Adrenal gland (tissue), 9 donors: ENCODE measurements at regions not wholly inside any gene's neighbourhood (a gene's known extent, or its start where the extent isn't known, plus 50 kb on each side); places are given as distances from the start of the nearest gene placed in this dataset.

Experiments
- DNase-seq, 7 donors: peaks; one replicate each; pipeline ENCODE4 v3.0.0-alpha.2; 2019 to 2020
- H3K27ac ChIP-seq, 5 donors: fragments of 200-600 bp; sonication (generic) in 4 of 5; 1 replicate in 3 of 5; 2 replicates in 2 of 5; pipeline versions ENCODE4 v1.5.1 to v1.8.0; 2016 to 2020; ENCODE audit warnings: mild to moderate bottlenecking in 1 of 5
- H3K27me3 ChIP-seq: fragments of 200-600 bp; 2 replicates; pipeline ENCODE4 v1.8.0; 2021
- H3K36me3 ChIP-seq, 2 donors: fragments of 200-600 bp; replicated peaks in 1 of 2; 1 replicate in 1 of 2; 2 replicates in 1 of 2; pipeline versions ENCODE4 v1.5.1 to v1.8.0; 2018 to 2022
- H3K4me1 ChIP-seq, 2 donors: fragments of 200-600 bp; replicated peaks in 1 of 2; 1 replicate in 1 of 2; 2 replicates in 1 of 2; pipeline versions ENCODE4 v1.5.1 to v1.8.0; 2018 to 2021
- H3K4me3 ChIP-seq, 4 donors: fragments of 200-600 bp; sonication (generic) in 3 of 4; one replicate each; pipeline ENCODE4 v1.5.1; 2016 to 2018
- H3K9me3 ChIP-seq, 3 donors: fragments of 200-600 bp; sonication (generic) in 1 of 3; replicated peaks in 1 of 3; 1 replicate in 2 of 3; 2 replicates in 1 of 3; pipeline versions ENCODE4 v1.5.1 to v1.8.0; 2016 to 2021
- CTCF ChIP-seq, 6 experiments: fragments of 450-650 bp in 4 of 6; fragments of 200-600 bp in 2 of 6; sonication (generic) in 1 of 6; IDR thresholded peaks; 1 replicate in 5 of 6; 2 replicates in 1 of 6; pipeline versions ENCODE4 v1.5.1 to v1.8.0; 2016 to 2021; ENCODE audit warnings: antibody characterized with exemption in 6 of 6, mild to moderate bottlenecking in 2 of 6, moderate library complexity in 1 of 6
- POLR2A ChIP-seq, 2 donors: fragments of 450-650 bp; IDR thresholded peaks; one replicate each; pipeline ENCODE4 v1.6.1; 2017; ENCODE audit warnings: antibody characterized with exemption in 2 of 2, mild to moderate bottlenecking in 2 of 2, moderate library complexity in 1 of 2
- WGBS, 4 donors: extraction: QIAGEN DNeasy Blood & Tissue Kit in 2 of 4; methylation state at CpG; one replicate each; pipeline versions ENCODE4 v1.1.5 to v1.1.7; 2013 to 2017; 5-methylcytosine and 5-hydroxymethylcytosine counted together
- intact Hi-C, 2 donors: fragments of 100-400 bp; cut with DNase I; formaldehyde crosslinking; loops; one replicate each; pipeline versions ENCODE4 v1.14.1 to v1.15.0; 2022 to 2023
- donor health status: healthy with polysubstance abuse.
- donor health status: Bipolar disorder and iron deficiency.
- donor health status: DM: yes; HTN: yes; CAD: no.
- donor health status: DM: no; HTN: no; CAD: no.
- donor health status: DM: no; HTN: no; CAD: no.

GRCh38 chr11:70650075-70650909 is 252.0 kb downstream of the CTTN start:
- H3K4me3 ChIP-seq = no peak overlapping the region
- TF ChIP-seq POLR2A (IDR thresholded peaks at IDR 0.05) (no peak), CTCF (IDR thresholded peaks at IDR 0.05) (no peak)
- intact Hi-C loops = no loop called here
- WGBS, 4 donors = 52 to 64% (median 58%) methylated on average over 4 of the region's 4 CpGs
- H3K36me3 ChIP-seq = no peaks in the 10 kb centered on the region
- H3K9me3 ChIP-seq = no peaks in the 10 kb centered on the region
- DNase-seq = peak; percentile 71 to 79 (median 74)
- no peaks in the 10 kb centered on the region for H3K27me3 ChIP-seq
- no peaks in the 10 kb centered on the region for H3K4me1 ChIP-seq
- H3K27ac ChIP-seq = no peak overlapping the region

- intact Hi-C loops = no loop called here
- WGBS, 4 donors = 78 to 100% (median 83%) methylated on average over 3 to 7 of the region's 7 CpGs
- H3K27me3 ChIP-seq = no peaks in the 10 kb centered on the region
- H3K4me1 ChIP-seq = no peaks in the 10 kb centered on the region
- no peak overlapping the region for H3K27ac ChIP-seq
- no peak for TF ChIP-seq POLR2A (IDR thresholded peaks at IDR 0.05)
- TF ChIP-seq CTCF (IDR thresholded peaks at IDR 0.05) = no peak
- no peaks in the 10 kb centered on the region for H3K9me3 ChIP-seq
- no peak overlapping the region for H3K4me3 ChIP-seq
- no peaks in the 10 kb centered on the region for H3K36me3 ChIP-seq
- no peak for DNase-seq
These were observed 252.7 kb downstream of the CTTN start for GRCh38 chr11:70651031-70651430.

GRCh38 chr11:70654016-70654415 is 255.7 kb downstream of the CTTN start:
- no peaks in the 10 kb centered on the region for H3K9me3 ChIP-seq
- WGBS, 4 donors = 77 to 84% (median 80%) methylated on average over 8 of the region's 8 CpGs
- no peak for TF ChIP-seq POLR2A (IDR thresholded peaks at IDR 0.05)
- TF ChIP-seq CTCF (IDR thresholded peaks at IDR 0.05) = no peak
- H3K4me3 ChIP-seq = no peak overlapping the region
- no peak for DNase-seq
- H3K27ac ChIP-seq = no peak overlapping the region
- no peaks in the 10 kb centered on the region for H3K36me3 ChIP-seq
- no peaks in the 10 kb centered on the region for H3K27me3 ChIP-seq
- H3K4me1 ChIP-seq = no peaks in the 10 kb centered on the region
- intact Hi-C loops = no loop called here

- H3K27ac ChIP-seq = no peak overlapping the region
- H3K4me1 ChIP-seq = no peaks in the 10 kb centered on the region
- H3K4me3 ChIP-seq = no peak overlapping the region
- peaks cover 2% of the 10 kb centered on the region for H3K27me3 ChIP-seq
- no peaks in the 10 kb centered on the region for H3K9me3 ChIP-seq
- intact Hi-C loops = no loop called here
- H3K36me3 ChIP-seq = no peaks in the 10 kb centered on the region
- 82 to 90% (median 89%) methylated on average over 5 to 8 of the region's 8 CpGs for WGBS, 4 donors
- TF ChIP-seq CTCF (IDR thresholded peaks at IDR 0.05) (no peak), POLR2A (IDR thresholded peaks at IDR 0.05) (no peak)
- DNase-seq = no peak
These were observed 257.5 kb downstream of the CTTN start for GRCh38 chr11:70655816-70656215.
